ENCODE measurements at regions not wholly inside any gene's neighbourhood (a gene's known extent, or its start where the extent isn't known, plus 50 kb on each side); places are given as distances from the start of the nearest gene placed in this dataset.

- no peak overlapping the region for H2AK5ac ChIP-seq (ENCODE audit: low read depth, low read length)
- no peaks in the 10 kb centered on the region for H4K20me1 ChIP-seq (replicated peaks in 1 of 2; ENCODE audit: control insufficient read depth in 1 of 2, insufficient read depth in 2 of 2, low read length in 2 of 2)
- no peak overlapping the region for H3K4ac ChIP-seq (replicated peaks; ENCODE audit: insufficient read length, low read depth, low read length)
- H3K4me1 ChIP-seq (replicated peaks in 1 of 4; ENCODE audit: control insufficient read depth in 3 of 4, insufficient read depth in 4 of 4, low read length in 3 of 4), result peaks cover 0 to 9% (median 3%) of the 10 kb centered on the region in 4 experiments; a peak in 1 of 7 replicates
- TF ChIP-seq CTBP2 (IDR thresholded peaks at IDR 0.05; ENCODE audit: borderline replicate concordance, insufficient read depth, insufficient read length, low read length) (no peak), MAX (IDR thresholded peaks at IDR 0.05) (no peak), CTCF (IDR thresholded peaks at IDR 0.05; ENCODE audit: control extremely low read depth in 1 of 3, insufficient read depth in 1 of 3, low read depth in 1 of 3, low read length in 3 of 3) (no peak), CHD2 (IDR thresholded peaks at IDR 0.05; ENCODE audit: low read length) (no peak), SP2 (IDR thresholded peaks at IDR 0.05; ENCODE audit: low read length) (no peak), ZNF274 (IDR thresholded peaks at IDR 0.05; ENCODE audit: borderline replicate concordance, extremely low read depth, low read length) (no peak), TCF12 (IDR thresholded peaks at IDR 0.05; ENCODE audit: low read depth, low read length) (no peak)
- no peak overlapping the region for H3K23ac ChIP-seq (ENCODE audit: insufficient read length)
- WGBS, 2 experiments (ENCODE audit: extremely low coverage in 1 of 2, insufficient coverage in 1 of 2, insufficient read length in 1 of 2, insufficient replicate concordance in 2 of 2, low coverage in 1 of 2, low lambda C conversion rate in 2 of 2, missing lambda C conversion rate in 1 of 2), result 100% methylated on average over 1 of the region's 1 CpG; no CpG with 5 or more reads in 1 of the 2 experiments
- H2BK12ac ChIP-seq (ENCODE audit: low read depth, low read length), result no peak overlapping the region; the same call in 1 of the 2 replicates
- H3K56ac ChIP-seq (replicated peaks; ENCODE audit: insufficient read length, low read depth, low read length), result no peak overlapping the region
- FAIRE-seq (no peak), DNase-seq (ENCODE audit: low read depth in 1 of 2, low spot score in 2 of 2) (no peak)
- CTCF ChIA-PET (ENCODE audit: partially characterized antibody), result interaction anchor here (0.6 to 1.9 kb wide), 2 partner anchors 206 to 239 kb away, joined by 3 to 20 read pairs; no protein-coding TSS in a partner anchor
- H2BK120ac ChIP-seq (replicated peaks; ENCODE audit: low read depth, low read length), result peak overlapping the region; percentile 50
- no peaks in the 10 kb centered on the region for H3K36me3 ChIP-seq (ENCODE audit: control insufficient read depth in 2 of 4, insufficient read depth in 4 of 4, low read length in 3 of 4)
- H3K14ac ChIP-seq (ENCODE audit: insufficient read length), result no peak overlapping the region
- H3K4me3 ChIP-seq (ENCODE audit: extremely low read depth in 1 of 4, insufficient read depth in 2 of 4, low read depth in 3 of 4, low read length in 4 of 4), result no peak overlapping the region
- no peak overlapping the region for H2BK5ac ChIP-seq (ENCODE audit: low read depth, low read length)
- H3K23me2 ChIP-seq (ENCODE audit: low read depth, low read length), result no peaks in the 10 kb centered on the region
- H3K9me3 ChIP-seq (ENCODE audit: insufficient read depth in 2 of 2, low read depth in 1 of 2, low read length in 1 of 2), result no peaks in the 10 kb centered on the region
- no peak overlapping the region for H3K4me2 ChIP-seq (ENCODE audit: insufficient read depth in 1 of 2, low read depth in 2 of 2, low read length in 2 of 2)
- no peaks in the 10 kb centered on the region for H3K79me1 ChIP-seq (ENCODE audit: low read depth, low read length)
- no peak overlapping the region for H3K9ac ChIP-seq (replicated peaks in 1 of 4; ENCODE audit: extremely low read depth in 1 of 4, low read depth in 3 of 4, low read length in 3 of 4)
- no peak overlapping the region for H2BK15ac ChIP-seq (ENCODE audit: low read length)
- no peak overlapping the region for H4K8ac ChIP-seq (ENCODE audit: extremely low read depth, insufficient read depth, low read length)
- POLR2A ChIA-PET (ENCODE audit: partially characterized antibody), result no interaction called here
- no peak overlapping the region for H2BK20ac ChIP-seq (ENCODE audit: low read length)
- H3K18ac ChIP-seq (ENCODE audit: extremely low read depth, low read length), result no peak overlapping the region
- H3K27me3 ChIP-seq (replicated peaks in 1 of 4; ENCODE audit: control insufficient read depth in 3 of 4, extremely low read depth in 1 of 4, insufficient read depth in 3 of 4, low read length in 3 of 4), result no peaks in the 10 kb centered on the region
- H3K79me2 ChIP-seq (ENCODE audit: control insufficient read depth in 1 of 2, insufficient read depth in 2 of 2, low read length in 2 of 2), result no peaks in the 10 kb centered on the region
- no peak overlapping the region for H4K5ac ChIP-seq (ENCODE audit: insufficient read length, low read depth, low read length)
- peak overlapping the region; percentile 84 for H4K91ac ChIP-seq (replicated peaks; ENCODE audit: insufficient read length, low read length)
- no peak overlapping the region for H3K27ac ChIP-seq (ENCODE audit: low read depth, low read length)
- no peak overlapping the region for H2AFZ ChIP-seq (ENCODE audit: low read length)
Observed at GRCh38 chrX:43556207-43556606, 99.9 kb upstream of the MAOA start.
